ENCODE measurements at regions not wholly inside any gene's neighbourhood (a gene's known extent, or its start where the extent isn't known, plus 50 kb on each side); places are given as distances from the start of the nearest gene placed in this dataset.

- TF ChIP-seq POLR2A (IDR thresholded peaks at IDR 0.05) = no peak
- TF ChIP-seq, protein P1, sequence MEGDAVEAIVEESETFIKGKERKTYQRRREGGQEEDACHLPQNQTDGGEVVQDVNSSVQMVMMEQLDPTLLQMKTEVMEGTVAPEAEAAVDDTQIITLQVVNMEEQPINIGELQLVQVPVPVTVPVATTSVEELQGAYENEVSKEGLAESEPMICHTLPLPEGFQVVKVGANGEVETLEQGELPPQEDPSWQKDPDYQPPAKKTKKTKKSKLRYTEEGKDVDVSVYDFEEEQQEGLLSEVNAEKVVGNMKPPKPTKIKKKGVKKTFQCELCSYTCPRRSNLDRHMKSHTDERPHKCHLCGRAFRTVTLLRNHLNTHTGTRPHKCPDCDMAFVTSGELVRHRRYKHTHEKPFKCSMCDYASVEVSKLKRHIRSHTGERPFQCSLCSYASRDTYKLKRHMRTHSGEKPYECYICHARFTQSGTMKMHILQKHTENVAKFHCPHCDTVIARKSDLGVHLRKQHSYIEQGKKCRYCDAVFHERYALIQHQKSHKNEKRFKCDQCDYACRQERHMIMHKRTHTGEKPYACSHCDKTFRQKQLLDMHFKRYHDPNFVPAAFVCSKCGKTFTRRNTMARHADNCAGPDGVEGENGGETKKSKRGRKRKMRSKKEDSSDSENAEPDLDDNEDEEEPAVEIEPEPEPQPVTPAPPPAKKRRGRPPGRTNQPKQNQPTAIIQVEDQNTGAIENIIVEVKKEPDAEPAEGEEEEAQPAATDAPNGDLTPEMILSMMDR (IDR thresholded peaks at IDR 0.05) = no peak
Measured at GRCh38 chr15:70251246-70251990, 153.7 kb upstream of the TLE3 start.
